SU-DHL-6 (cell line): ENCODE measurements at regions not wholly inside any gene's neighbourhood (a gene's known extent, or its start where the extent isn't known, plus 50 kb on each side); places are given as distances from the start of the nearest gene placed in this dataset.

Experiments
- H2AFZ ChIP-seq: fragments of 200-600 bp; sonication (generic); 2 replicates; pipeline ENCODE4 v1.6.1; 2014; ENCODE audit warnings: low read depth, mild to moderate bottlenecking, moderate library complexity, mixed read lengths, antibody characterized with exemption, low read length; ENCODE audit not compliant: severe bottlenecking
- H3F3A ChIP-seq: fragments of 200-600 bp; shearing (Covaris generic); 2 replicates; pipeline ENCODE4 v1.6.0; 2016; ENCODE audit warnings: antibody characterized with exemption, mild to moderate bottlenecking; ENCODE audit not compliant: insufficient read depth
- H3K27ac ChIP-seq: fragments of 200-600 bp; sonication (generic); 2 replicates; pipeline ENCODE4 v1.5.1; 2016; ENCODE audit warnings: low read depth, mild to moderate bottlenecking, low read length, moderate library complexity, mixed read lengths
- H3K27me3 ChIP-seq: fragments of 200-600 bp; sonication (generic), shearing (Covaris generic); 2 replicates; pipeline ENCODE4 v1.6.0; 2014; ENCODE audit warnings: mild to moderate bottlenecking, low read length
- H3K36me3 ChIP-seq: fragments of 200-600 bp; sonication (generic); 2 replicates; pipeline ENCODE4 v1.6.1; 2014; ENCODE audit warnings: mild to moderate bottlenecking, low read length, mixed read lengths
- H3K4me2 ChIP-seq: fragments of 300-600, 200-600 bp; shearing (Covaris generic), sonication (generic); 2 replicates; pipeline ENCODE4 v1.6.0; 2014; ENCODE audit warnings: low read length, low read depth, mild to moderate bottlenecking; ENCODE audit not compliant: poor library complexity, severe bottlenecking
- H3K4me3 ChIP-seq: fragments of 200-600 bp; sonication (generic); 2 replicates; pipeline ENCODE4 v1.5.1; 2014; ENCODE audit warnings: antibody characterized with exemption, low read length, mild to moderate bottlenecking, mixed read lengths; ENCODE audit not compliant: insufficient read depth, poor library complexity, severe bottlenecking
- H3K79me2 ChIP-seq: fragments of 200-600 bp; sonication (generic); 2 replicates; pipeline ENCODE4 v1.6.1; 2014; ENCODE audit warnings: mild to moderate bottlenecking, low read length, moderate library complexity; ENCODE audit not compliant: insufficient read depth
- H3K9ac ChIP-seq: fragments of 200-600 bp; sonication (generic); 2 replicates; pipeline ENCODE4 v1.7.0; 2014; ENCODE audit warnings: mild to moderate bottlenecking, low read length
- H3K9me2 ChIP-seq: fragments of 200-600 bp; sonication (generic); replicated peaks from 2 replicates; pipeline ENCODE4 v1.6.1; 2014; ENCODE audit warnings: low read length; ENCODE audit not compliant: insufficient read depth
- H3K9me3 ChIP-seq: fragments of 200-600 bp; sonication (generic); 2 replicates; pipeline ENCODE4 v1.6.1; 2014; ENCODE audit warnings: low read length, mixed read lengths; ENCODE audit not compliant: insufficient read depth
- H4K20me1 ChIP-seq: fragments of 200-600 bp; sonication (generic); 2 replicates; pipeline ENCODE4 v1.6.1; 2014; ENCODE audit warnings: low read depth, mild to moderate bottlenecking, antibody characterized with exemption, low read length, moderate library complexity, mixed read lengths
- EZH2phosphoT487 ChIP-seq: fragments of 200-600 bp; sonication (generic), shearing (Covaris generic); conservative IDR thresholded peaks from 2 replicates; pipeline ENCODE4 v1.6.1; 2018; ENCODE audit warnings: mild to moderate bottlenecking, antibody characterized with exemption, low read length, moderate library complexity, mixed read lengths
- TF ChIP-seq, protein P1 (sequence below): fragments of 200-600 bp; sonication (generic); IDR thresholded peaks from one replicate; pipeline ENCODE4 v1.5.1; 2017; ENCODE audit warnings: antibody characterized with exemption, mild to moderate bottlenecking, low read length, moderate library complexity; ENCODE audit not compliant: insufficient read depth, poor library complexity, severe bottlenecking

- Histone ChIP-seq H3K9ac (no peak overlapping the region), H2AFZ (no peak overlapping the region), H3K4me2 (no peak overlapping the region)
Observed at GRCh38 chr7:114835303-114835702, 86.6 kb upstream of the MDFIC start.

GRCh38 chr7:114835861-114836260 is 86.0 kb upstream of the MDFIC start:
- Histone ChIP-seq H3F3A (no peaks in the 10 kb centered on the region), H3K9me2 (no peaks in the 10 kb centered on the region), H3K4me3 (no peak overlapping the region), H3K36me3 (no peaks in the 10 kb centered on the region), H3K27me3 (no peaks in the 10 kb centered on the region), H2AFZ (no peak overlapping the region), H3K9me3 (no peaks in the 10 kb centered on the region), H3K9ac (no peak overlapping the region), H3K27ac (no peak overlapping the region), H3K4me2 (no peak overlapping the region), H3K79me2 (no peaks in the 10 kb centered on the region), H4K20me1 (no peaks in the 10 kb centered on the region)
- TF ChIP-seq, protein P1, sequence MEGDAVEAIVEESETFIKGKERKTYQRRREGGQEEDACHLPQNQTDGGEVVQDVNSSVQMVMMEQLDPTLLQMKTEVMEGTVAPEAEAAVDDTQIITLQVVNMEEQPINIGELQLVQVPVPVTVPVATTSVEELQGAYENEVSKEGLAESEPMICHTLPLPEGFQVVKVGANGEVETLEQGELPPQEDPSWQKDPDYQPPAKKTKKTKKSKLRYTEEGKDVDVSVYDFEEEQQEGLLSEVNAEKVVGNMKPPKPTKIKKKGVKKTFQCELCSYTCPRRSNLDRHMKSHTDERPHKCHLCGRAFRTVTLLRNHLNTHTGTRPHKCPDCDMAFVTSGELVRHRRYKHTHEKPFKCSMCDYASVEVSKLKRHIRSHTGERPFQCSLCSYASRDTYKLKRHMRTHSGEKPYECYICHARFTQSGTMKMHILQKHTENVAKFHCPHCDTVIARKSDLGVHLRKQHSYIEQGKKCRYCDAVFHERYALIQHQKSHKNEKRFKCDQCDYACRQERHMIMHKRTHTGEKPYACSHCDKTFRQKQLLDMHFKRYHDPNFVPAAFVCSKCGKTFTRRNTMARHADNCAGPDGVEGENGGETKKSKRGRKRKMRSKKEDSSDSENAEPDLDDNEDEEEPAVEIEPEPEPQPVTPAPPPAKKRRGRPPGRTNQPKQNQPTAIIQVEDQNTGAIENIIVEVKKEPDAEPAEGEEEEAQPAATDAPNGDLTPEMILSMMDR, result no peak
- no peak for TF ChIP-seq EZH2phosphoT487

More at GRCh38 chr7:114835303-114835702, 86.6 kb upstream of the MDFIC start:
- no peaks in the 10 kb centered on the region for H3K27me3 ChIP-seq
- TF ChIP-seq EZH2phosphoT487, result no peak
- TF ChIP-seq, protein P1, result no peak
- H3K9me3 ChIP-seq, result no peaks in the 10 kb centered on the region
- H3K79me2 ChIP-seq, result no peaks in the 10 kb centered on the region
- H3F3A ChIP-seq, result no peaks in the 10 kb centered on the region
- H3K27ac ChIP-seq, result no peak overlapping the region
- no peaks in the 10 kb centered on the region for H3K9me2 ChIP-seq
- H3K36me3 ChIP-seq, result no peaks in the 10 kb centered on the region
- H3K4me3 ChIP-seq, result no peak overlapping the region
- H4K20me1 ChIP-seq, result no peaks in the 10 kb centered on the region

DNA sequence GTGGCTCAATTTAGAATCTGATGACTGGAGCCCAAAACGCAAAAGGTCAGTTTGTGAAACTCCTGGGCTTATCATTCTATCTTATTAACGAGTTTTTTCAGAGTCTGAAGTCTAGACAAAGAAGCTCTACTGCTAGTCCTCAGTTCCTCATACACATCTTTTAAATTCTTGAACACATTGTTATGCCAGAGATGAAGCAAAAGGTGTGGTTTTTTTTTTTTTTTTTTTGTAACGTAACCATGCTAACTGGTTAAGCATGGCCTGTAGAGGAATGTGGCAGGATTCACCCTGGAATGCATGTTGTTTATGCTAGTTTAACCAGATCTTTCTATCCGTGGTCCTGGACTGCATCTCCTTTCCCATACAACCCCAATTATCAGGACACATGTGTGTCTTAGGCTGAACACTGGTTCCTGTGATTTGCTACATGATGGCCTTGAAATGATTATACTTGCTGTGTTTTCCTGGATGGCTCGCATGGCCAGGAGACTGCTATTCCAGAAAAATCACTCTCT is 79.3 kb upstream of the MDFIC start:
- H3K27ac ChIP-seq, result no peak overlapping the region
- H3K4me2 ChIP-seq, result no peak overlapping the region
- no peak overlapping the region for H3K9ac ChIP-seq
- no peaks in the 10 kb centered on the region for H4K20me1 ChIP-seq
- TF ChIP-seq, protein P1, result no peak
- no peak for TF ChIP-seq EZH2phosphoT487
- no peaks in the 10 kb centered on the region for H3K36me3 ChIP-seq
- no peaks in the 10 kb centered on the region for H3K9me2 ChIP-seq
- no peak overlapping the region for H2AFZ ChIP-seq
- no peaks in the 10 kb centered on the region for H3F3A ChIP-seq
- H3K79me2 ChIP-seq, result no peaks in the 10 kb centered on the region
- no peaks in the 10 kb centered on the region for H3K9me3 ChIP-seq
- H3K4me3 ChIP-seq, result no peak overlapping the region
- H3K27me3 ChIP-seq, result no peaks in the 10 kb centered on the region
